ENCODE measurements at regions not wholly inside any gene's neighbourhood (a gene's known extent, or its start where the extent isn't known, plus 50 kb on each side); places are given as distances from the start of the nearest gene placed in this dataset.

- no peak for TF ChIP-seq CTCF (optimal IDR thresholded peaks at IDR 0.05 in 1 of 3, IDR thresholded peaks at IDR 0.05 in 1 of 3, conservative IDR thresholded peaks at IDR 0.05 in 1 of 3; ENCODE audit: extremely low read depth in 1 of 3, insufficient read depth in 2 of 3, low read length in 3 of 3)
- no peak for TF ChIP-seq EZH2 (IDR thresholded peaks at IDR 0.05; ENCODE audit: low read length)
These were observed 122.3 kb upstream of the AADACL2 start for GRCh38 chr3:151611419-151611818.
